ENCODE measurements at regions not wholly inside any gene's neighbourhood (a gene's known extent, or its start where the extent isn't known, plus 50 kb on each side); places are given as distances from the start of the nearest gene placed in this dataset.
"Not testable (repeated sequence)": the region's sequence is repeated elsewhere in the genome, so short reads cannot be mapped to it uniquely, and the experiment has no call there.

GRCh38 chr6:153367021-153367420, 235.9 kb upstream of the RGS17 start:
- no peak for ATAC-seq (replicated peaks in 1 of 2)
- H3K4me3 Mint-ChIP-seq, result no peak overlapping the region

GRCh38 chr6:153357391-153357790, 226.3 kb upstream of the RGS17 start:
- Mint-ChIP-seq H3K27me3 (ENCODE audit: low read depth) (no peaks in the 10 kb centered on the region), H3K36me3 (ENCODE audit: insufficient read depth in 2 of 2) (no peaks in the 10 kb centered on the region), H3K4me3 (no peak overlapping the region), H3K4me1 (ENCODE audit: low read depth) (no peaks in the 10 kb centered on the region), H3K9me3 (peaks cover 0 to 5% of the 10 kb centered on the region in 2 donors), H3K27ac (no peak overlapping the region)
- DNase-seq (no peak), ATAC-seq (replicated peaks in 1 of 2) (no peak)

More at GRCh38 chr6:153367021-153367420, 235.9 kb upstream of the RGS17 start:
- DNase-seq, result no peak
- Mint-ChIP-seq H3K9me3 (peaks cover 1 to 2% of the 10 kb centered on the region in 2 donors), H3K4me1 (ENCODE audit: low read depth) (no peaks in the 10 kb centered on the region), H3K27me3 (ENCODE audit: low read depth) (peaks cover 6% of the 10 kb centered on the region), H3K36me3 (ENCODE audit: insufficient read depth in 2 of 2) (no peaks in the 10 kb centered on the region), H3K27ac (no peak overlapping the region)

- H3K9me3 Mint-ChIP-seq, result peaks cover 0 to 6% of the 10 kb centered on the region in 2 donors
- H3K27ac Mint-ChIP-seq, result no peak overlapping the region
- H3K4me3 Mint-ChIP-seq, result no peak overlapping the region
- DNase-seq, result no peak
- H3K36me3 Mint-ChIP-seq (ENCODE audit: insufficient read depth in 2 of 2), result no peaks in the 10 kb centered on the region
- ATAC-seq (replicated peaks in 1 of 2), result no peak
- no peaks in the 10 kb centered on the region for H3K4me1 Mint-ChIP-seq (ENCODE audit: low read depth)
- H3K27me3 Mint-ChIP-seq (ENCODE audit: low read depth), result peaks cover 5% of the 10 kb centered on the region
Observed at GRCh38 chr6:153340568-153340967, 209.5 kb upstream of the RGS17 start.

GRCh38 chr6:153334121-153334520, 203.0 kb upstream of the RGS17 start:
- ATAC-seq (replicated peaks in 1 of 2), result no peak
- H3K36me3 Mint-ChIP-seq (ENCODE audit: insufficient read depth in 2 of 2), result no peaks in the 10 kb centered on the region
- peaks cover 5% of the 10 kb centered on the region for H3K27me3 Mint-ChIP-seq (ENCODE audit: low read depth)
- H3K9me3 Mint-ChIP-seq, result peaks cover 4% of the 10 kb centered on the region in 2 donors
- no peak overlapping the region for H3K27ac Mint-ChIP-seq
- no peak for DNase-seq
- no peak overlapping the region for H3K4me3 Mint-ChIP-seq
- H3K4me1 Mint-ChIP-seq (ENCODE audit: low read depth), result no peaks in the 10 kb centered on the region

- not testable (repeated sequence) for DNase-seq; H3K9me3 Mint-ChIP-seq; H3K4me1 Mint-ChIP-seq (ENCODE audit: low read depth); H3K36me3 Mint-ChIP-seq (ENCODE audit: insufficient read depth in 2 of 2); H3K27ac Mint-ChIP-seq; ATAC-seq (replicated peaks in 1 of 2); H3K27me3 Mint-ChIP-seq (ENCODE audit: low read depth); H3K4me3 Mint-ChIP-seq
Observed at GRCh38 chr6:153331221-153331620, 200.1 kb upstream of the RGS17 start.

GRCh38 chr6:153328194-153328593, 197.1 kb upstream of the RGS17 start:
- DNase-seq, result no peak
- no peaks in the 10 kb centered on the region for H3K4me1 Mint-ChIP-seq (ENCODE audit: low read depth)
- no peaks in the 10 kb centered on the region for H3K36me3 Mint-ChIP-seq (ENCODE audit: insufficient read depth in 2 of 2)
- H3K9me3 Mint-ChIP-seq, result peaks cover 4% of the 10 kb centered on the region in 2 donors
- H3K27ac Mint-ChIP-seq, result no peak overlapping the region
- no peak for ATAC-seq (replicated peaks in 1 of 2)
- no peaks in the 10 kb centered on the region for H3K27me3 Mint-ChIP-seq (ENCODE audit: low read depth)
- H3K4me3 Mint-ChIP-seq, result no peak overlapping the region

GRCh38 chr6:153325661-153326060, 194.6 kb upstream of the RGS17 start:
- H3K9me3 Mint-ChIP-seq, result peaks cover 0 to 4% of the 10 kb centered on the region in 2 donors
- H3K4me1 Mint-ChIP-seq (ENCODE audit: low read depth), result no peaks in the 10 kb centered on the region
- no peak for DNase-seq
- no peak overlapping the region for H3K4me3 Mint-ChIP-seq
- no peaks in the 10 kb centered on the region for H3K27me3 Mint-ChIP-seq (ENCODE audit: low read depth)
- H3K27ac Mint-ChIP-seq, result no peak overlapping the region
- no peak for ATAC-seq (replicated peaks in 1 of 2)
- H3K36me3 Mint-ChIP-seq (ENCODE audit: insufficient read depth in 2 of 2), result no peaks in the 10 kb centered on the region

GRCh38 chr6:153312634-153313033, 181.6 kb upstream of the RGS17 start:
- H3K9me3 Mint-ChIP-seq, result no peaks in the 10 kb centered on the region
- no peak overlapping the region for H3K27ac Mint-ChIP-seq
- H3K27me3 Mint-ChIP-seq (ENCODE audit: low read depth), result no peaks in the 10 kb centered on the region
- H3K36me3 Mint-ChIP-seq (ENCODE audit: insufficient read depth in 2 of 2), result no peaks in the 10 kb centered on the region
- H3K4me3 Mint-ChIP-seq, result no peak overlapping the region
- ATAC-seq (replicated peaks in 1 of 2) (peak; percentile 45 to 46), DNase-seq (peak; percentile 28 to 31)
- H3K4me1 Mint-ChIP-seq (ENCODE audit: low read depth), result no peaks in the 10 kb centered on the region

GRCh38 chr6:153309651-153310050, 178.6 kb upstream of the RGS17 start:
- no peak overlapping the region for H3K4me3 Mint-ChIP-seq
- H3K27me3 Mint-ChIP-seq (ENCODE audit: low read depth), result no peaks in the 10 kb centered on the region
- no peaks in the 10 kb centered on the region for H3K9me3 Mint-ChIP-seq
- H3K27ac Mint-ChIP-seq, result no peak overlapping the region
- ATAC-seq (replicated peaks in 1 of 2) (no peak), DNase-seq (no peak)
- no peaks in the 10 kb centered on the region for H3K4me1 Mint-ChIP-seq (ENCODE audit: low read depth)
- no peaks in the 10 kb centered on the region for H3K36me3 Mint-ChIP-seq (ENCODE audit: insufficient read depth in 2 of 2)

- Mint-ChIP-seq H3K27ac (no peak overlapping the region), H3K9me3 (no peaks in the 10 kb centered on the region), H3K36me3 (ENCODE audit: insufficient read depth in 2 of 2) (peaks cover 0 to 1% of the 10 kb centered on the region in 2 donors), H3K27me3 (ENCODE audit: low read depth) (no peaks in the 10 kb centered on the region), H3K4me1 (ENCODE audit: low read depth) (no peaks in the 10 kb centered on the region), H3K4me3 (no peak overlapping the region)
- no peak for DNase-seq
- no peak for ATAC-seq (replicated peaks in 1 of 2)
Observed at GRCh38 chr6:153302133-153302532, 171.1 kb upstream of the RGS17 start.

- Mint-ChIP-seq H3K27me3 (ENCODE audit: low read depth) (no peaks in the 10 kb centered on the region), H3K4me3 (no peak overlapping the region), H3K9me3 (no peaks in the 10 kb centered on the region), H3K36me3 (ENCODE audit: insufficient read depth in 2 of 2) (peaks cover 0 to 1% of the 10 kb centered on the region in 2 donors), H3K4me1 (ENCODE audit: low read depth) (no peaks in the 10 kb centered on the region), H3K27ac (no peak overlapping the region)
- no peak for DNase-seq
- no peak for ATAC-seq (replicated peaks in 1 of 2)
Observed at GRCh38 chr6:153301602-153302001, 170.5 kb upstream of the RGS17 start.

GRCh38 chr6:153282456-153282855, 151.4 kb upstream of the RGS17 start:
- not testable (repeated sequence) for DNase-seq; H3K27ac Mint-ChIP-seq; H3K4me1 Mint-ChIP-seq (ENCODE audit: low read depth); H3K9me3 Mint-ChIP-seq; ATAC-seq (replicated peaks in 1 of 2); H3K27me3 Mint-ChIP-seq (ENCODE audit: low read depth); H3K4me3 Mint-ChIP-seq; H3K36me3 Mint-ChIP-seq (ENCODE audit: insufficient read depth in 2 of 2)

- no peaks in the 10 kb centered on the region for H3K4me1 Mint-ChIP-seq (ENCODE audit: low read depth)
- no peaks in the 10 kb centered on the region for H3K36me3 Mint-ChIP-seq (ENCODE audit: insufficient read depth in 2 of 2)
- no peak overlapping the region for H3K4me3 Mint-ChIP-seq
- DNase-seq (no peak), ATAC-seq (replicated peaks in 1 of 2) (no peak)
- H3K9me3 Mint-ChIP-seq, result peaks cover 0 to under 1% of the 10 kb centered on the region in 2 donors
- H3K27ac Mint-ChIP-seq, result no peak overlapping the region
- H3K27me3 Mint-ChIP-seq (ENCODE audit: low read depth), result no peaks in the 10 kb centered on the region
Observed at GRCh38 chr6:153275997-153276396, 144.9 kb upstream of the RGS17 start.

- Mint-ChIP-seq H3K27me3 (ENCODE audit: low read depth) (no peaks in the 10 kb centered on the region), H3K36me3 (ENCODE audit: insufficient read depth in 2 of 2) (no peaks in the 10 kb centered on the region)
Observed at GRCh38 chr6:153272201-153272980, 141.3 kb upstream of the RGS17 start.

More at GRCh38 chr6:153272201-153272980, 141.3 kb upstream of the RGS17 start:
- no peak overlapping the region for H3K4me3 Mint-ChIP-seq
- peaks cover 1 to 2% of the 10 kb centered on the region in 2 donors for H3K9me3 Mint-ChIP-seq
- DNase-seq (no peak), ATAC-seq (replicated peaks in 1 of 2) (no peak)
- no peak overlapping the region for H3K27ac Mint-ChIP-seq
- H3K4me1 Mint-ChIP-seq (ENCODE audit: low read depth), result no peaks in the 10 kb centered on the region

Data from activated T-cell treated with anti-CD3 and anti-CD28 coated beads, Interleukin-2, amount 50 U/mL, for 72 hours (primary cell).